GM10266 (cell line): ENCODE measurements at regions not wholly inside any gene's neighbourhood (a gene's known extent, or its start where the extent isn't known, plus 50 kb on each side); places are given as distances from the start of the nearest gene placed in this dataset.

Experiments
- DNase-seq: peaks from one replicate; pipeline ENCODE4 v3.0.0; 2012; ENCODE audit errors: extremely low spot score
- CTCF ChIP-seq: IDR thresholded peaks from 2 replicates; pipeline ENCODE4 v1.5.1; 2012; ENCODE audit warnings: mild to moderate bottlenecking, low read depth; ENCODE audit not compliant: control insufficient read depth, insufficient read depth; ENCODE audit errors: missing control alignments

GRCh38 chr11:122248131-122248530 lies 132.1 kb upstream of the BLID start:
- TF ChIP-seq CTCF = no peak

GRCh38 chr11:122246874-122247273 lies 130.9 kb upstream of the BLID start:
- DNase-seq = no peak
- TF ChIP-seq CTCF = no peak

More at GRCh38 chr11:122248131-122248530, 132.1 kb upstream of the BLID start:
- DNase-seq = no peak

- DNase-seq = no peak
Observed at GRCh38 chr11:122242731-122243130, 126.7 kb upstream of the BLID start.

GRCh38 chr11:122241566-122241965 lies 125.6 kb upstream of the BLID start:
- no peak for DNase-seq
- TF ChIP-seq CTCF = no peak

More at GRCh38 chr11:122242731-122243130, 126.7 kb upstream of the BLID start:
- no peak for TF ChIP-seq CTCF

GRCh38 chr11:122240638-122241037 lies 124.6 kb upstream of the BLID start:
- DNase-seq = no peak
- TF ChIP-seq CTCF = no peak

GRCh38 chr11:122235615-122236014 lies 119.6 kb upstream of the BLID start:
- DNase-seq = no peak
- no peak for TF ChIP-seq CTCF

- TF ChIP-seq CTCF = no peak
- no peak for DNase-seq
Observed at GRCh38 chr11:122234780-122235179, 118.8 kb upstream of the BLID start.
